ENCODE measurements at regions not wholly inside any gene's neighbourhood (a gene's known extent, or its start where the extent isn't known, plus 50 kb on each side); places are given as distances from the start of the nearest gene placed in this dataset.
A peak's percentile ranks its signal among the peaks of the same experiment; 100 is the strongest.
"Not testable (repeated sequence)": the region's sequence is repeated elsewhere in the genome, so short reads cannot be mapped to it uniquely, and the experiment has no call there.

DNA sequence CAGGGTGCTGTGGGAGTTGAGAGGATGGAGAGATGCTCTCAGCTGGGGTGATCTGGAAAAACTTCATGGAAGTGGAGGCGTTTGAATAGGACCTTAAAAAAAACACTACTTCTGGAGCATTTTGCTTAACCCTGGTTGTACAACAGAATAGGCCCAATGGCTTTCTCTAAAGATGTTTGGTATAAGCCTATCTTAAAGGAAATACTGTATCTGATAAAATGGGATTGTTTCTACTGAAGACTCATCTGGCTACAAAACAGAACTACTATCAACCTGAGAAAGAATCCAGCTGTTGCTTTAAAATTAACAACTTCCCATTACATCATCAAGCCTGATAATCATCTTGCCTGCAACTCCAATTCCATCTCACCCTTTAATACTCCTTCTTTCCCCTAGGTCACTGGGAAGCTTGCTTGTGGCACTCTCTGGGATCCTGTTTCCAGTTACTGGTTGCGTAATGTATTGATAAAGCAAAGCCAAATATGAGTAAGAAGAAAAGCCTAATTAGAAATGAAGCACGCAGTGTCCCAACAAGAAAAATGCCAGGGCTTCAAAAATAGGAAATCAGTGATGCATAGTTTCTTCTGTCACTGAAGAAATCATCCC is 56.2 kb upstream of the CCN1 start:
- H3K9ac ChIP-seq (replicated peaks; ENCODE audit: extremely low read depth, insufficient read depth, low read length); H3K27me3 ChIP-seq (ENCODE audit: control insufficient read depth in 2 of 2, insufficient read depth in 2 of 2, low read length in 2 of 2); H3K4me1 ChIP-seq (ENCODE audit: control insufficient read depth, extremely low read depth, insufficient read depth, low read length); CTCF ChIA-PET; intact Hi-C loops (cut with micrococcal nuclease); H3K36me3 ChIP-seq (ENCODE audit: control insufficient read depth in 2 of 2, extremely low read depth in 1 of 2, insufficient read depth in 2 of 2, low read length in 2 of 2); POLR2A ChIA-PET; dilution Hi-C loops (cut with MboI; ENCODE audit: extremely low pct_ligation_motif_present, low sequenced_read_pairs); H3K27ac ChIP-seq (ENCODE audit: insufficient read depth, low read depth, low read length); H3K4me2 ChIP-seq (ENCODE audit: insufficient read depth, low read length); H3K79me2 ChIP-seq (ENCODE audit: control insufficient read depth, insufficient read depth, low read length); H3K9me3 ChIP-seq (replicated peaks; ENCODE audit: control insufficient read depth, insufficient read depth, low read length); H3K4me3 ChIP-seq (replicated peaks in 1 of 3; ENCODE audit: insufficient read depth in 1 of 3, low read depth in 1 of 3, low read length in 3 of 3); H2AFZ ChIP-seq (ENCODE audit: low read depth, low read length); BruUV-seq (replicated peaks); H3K9me1 ChIP-seq (replicated peaks; ENCODE audit: control insufficient read depth, extremely low read depth, insufficient read depth, low read length); H4K20me1 ChIP-seq (replicated peaks; ENCODE audit: control insufficient read depth, extremely low read depth, insufficient read depth, low read length): not testable (repeated sequence)
- DNase-seq (ENCODE audit: low read depth, low spot score), result peak; percentile 47
- TF ChIP-seq GATA2 (IDR thresholded peaks at IDR 0.05; ENCODE audit: insufficient read depth, insufficient read length, low read depth, low read length), result peak; percentile 41
- peak; percentile 23 for TF ChIP-seq JUN (IDR thresholded peaks at IDR 0.05; ENCODE audit: borderline replicate concordance, insufficient read depth, insufficient read length, low read depth)
- peak; percentile 35 for FAIRE-seq

DNA sequence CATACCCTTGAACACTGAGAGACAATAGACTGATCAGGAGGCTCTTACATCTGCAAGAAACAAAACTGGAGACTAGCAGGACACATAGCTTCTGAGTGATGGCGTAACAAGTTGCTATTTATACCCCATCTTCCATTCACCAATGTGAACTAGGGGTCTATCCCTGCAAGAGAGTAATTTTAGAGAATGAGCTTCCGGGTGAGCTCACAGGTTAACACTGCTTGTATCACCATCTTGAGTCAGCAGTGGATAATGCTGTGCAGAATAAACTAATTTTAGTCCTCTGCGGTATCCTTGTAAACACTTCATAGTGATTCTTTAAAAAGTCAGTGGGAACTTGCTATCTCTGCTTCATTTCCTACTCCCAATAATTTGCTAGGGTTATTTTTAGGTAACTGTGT is 55.0 kb upstream of the CCN1 start:
- POLR2A ChIA-PET; H3K27me3 ChIP-seq (ENCODE audit: control insufficient read depth in 2 of 2, insufficient read depth in 2 of 2, low read length in 2 of 2); CTCF ChIA-PET; H3K36me3 ChIP-seq (ENCODE audit: control insufficient read depth in 2 of 2, extremely low read depth in 1 of 2, insufficient read depth in 2 of 2, low read length in 2 of 2); H2AFZ ChIP-seq (ENCODE audit: low read depth, low read length); H3K9me3 ChIP-seq (replicated peaks; ENCODE audit: control insufficient read depth, insufficient read depth, low read length); H3K9ac ChIP-seq (replicated peaks; ENCODE audit: extremely low read depth, insufficient read depth, low read length); H3K79me2 ChIP-seq (ENCODE audit: control insufficient read depth, insufficient read depth, low read length); FAIRE-seq; BruUV-seq (replicated peaks); H4K20me1 ChIP-seq (replicated peaks; ENCODE audit: control insufficient read depth, extremely low read depth, insufficient read depth, low read length); H3K4me2 ChIP-seq (ENCODE audit: insufficient read depth, low read length); H3K9me1 ChIP-seq (replicated peaks; ENCODE audit: control insufficient read depth, extremely low read depth, insufficient read depth, low read length); H3K4me1 ChIP-seq (ENCODE audit: control insufficient read depth, extremely low read depth, insufficient read depth, low read length); intact Hi-C loops (cut with micrococcal nuclease); dilution Hi-C loops (cut with MboI; ENCODE audit: extremely low pct_ligation_motif_present, low sequenced_read_pairs); H3K27ac ChIP-seq (ENCODE audit: insufficient read depth, low read depth, low read length); DNase-seq (ENCODE audit: low read depth, low spot score); H3K4me3 ChIP-seq (replicated peaks in 1 of 3; ENCODE audit: insufficient read depth in 1 of 3, low read depth in 1 of 3, low read length in 3 of 3): not testable (repeated sequence)

- dilution Hi-C loops (cut with MboI; ENCODE audit: extremely low pct_ligation_motif_present, low sequenced_read_pairs); intact Hi-C loops (cut with micrococcal nuclease); H3K27ac ChIP-seq (ENCODE audit: insufficient read depth, low read depth, low read length); H3K4me3 ChIP-seq (replicated peaks in 1 of 3; ENCODE audit: insufficient read depth in 1 of 3, low read depth in 1 of 3, low read length in 3 of 3); H3K4me1 ChIP-seq (ENCODE audit: control insufficient read depth, extremely low read depth, insufficient read depth, low read length); H3K27me3 ChIP-seq (ENCODE audit: control insufficient read depth in 2 of 2, insufficient read depth in 2 of 2, low read length in 2 of 2); DNase-seq (ENCODE audit: low read depth, low spot score); H3K79me2 ChIP-seq (ENCODE audit: control insufficient read depth, insufficient read depth, low read length); H3K36me3 ChIP-seq (ENCODE audit: control insufficient read depth in 2 of 2, extremely low read depth in 1 of 2, insufficient read depth in 2 of 2, low read length in 2 of 2); H3K9ac ChIP-seq (replicated peaks; ENCODE audit: extremely low read depth, insufficient read depth, low read length); H3K4me2 ChIP-seq (ENCODE audit: insufficient read depth, low read length); FAIRE-seq; BruUV-seq (replicated peaks); H3K9me1 ChIP-seq (replicated peaks; ENCODE audit: control insufficient read depth, extremely low read depth, insufficient read depth, low read length); H4K20me1 ChIP-seq (replicated peaks; ENCODE audit: control insufficient read depth, extremely low read depth, insufficient read depth, low read length); H3K9me3 ChIP-seq (replicated peaks; ENCODE audit: control insufficient read depth, insufficient read depth, low read length); H2AFZ ChIP-seq (ENCODE audit: low read depth, low read length); CTCF ChIA-PET; POLR2A ChIA-PET: not testable (repeated sequence)
These were observed 54.3 kb upstream of the CCN1 start for GRCh38 chr1:85526216-85526615.

DNA sequence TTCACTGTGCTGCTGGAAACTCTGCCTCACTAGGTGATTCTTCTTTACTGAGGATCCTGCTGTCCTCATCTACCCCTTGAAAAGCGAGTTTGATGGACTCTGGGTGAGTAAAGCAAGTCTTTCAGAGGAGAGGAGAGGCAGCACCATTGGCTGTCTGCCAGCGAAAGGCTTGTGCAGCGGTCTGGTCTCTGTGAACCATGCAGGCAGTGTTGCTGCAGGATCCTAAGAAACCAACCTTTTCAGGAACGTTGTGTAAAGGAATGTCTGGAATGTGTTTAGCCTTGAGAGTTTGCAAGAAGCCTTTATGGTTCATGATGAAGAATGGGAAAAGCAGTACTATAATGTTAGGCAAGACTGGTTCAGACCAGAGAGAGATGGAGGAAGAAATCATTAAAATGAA is 53.4 kb upstream of the CCN1 start:
- H3K4me3 ChIP-seq (replicated peaks in 1 of 3; ENCODE audit: insufficient read depth in 1 of 3, low read depth in 1 of 3, low read length in 3 of 3); POLR2A ChIA-PET; dilution Hi-C loops (cut with MboI; ENCODE audit: extremely low pct_ligation_motif_present, low sequenced_read_pairs); CTCF ChIA-PET; H3K9me3 ChIP-seq (replicated peaks; ENCODE audit: control insufficient read depth, insufficient read depth, low read length); H3K27me3 ChIP-seq (ENCODE audit: control insufficient read depth in 2 of 2, insufficient read depth in 2 of 2, low read length in 2 of 2); H4K20me1 ChIP-seq (replicated peaks; ENCODE audit: control insufficient read depth, extremely low read depth, insufficient read depth, low read length); H2AFZ ChIP-seq (ENCODE audit: low read depth, low read length); H3K27ac ChIP-seq (ENCODE audit: insufficient read depth, low read depth, low read length); BruUV-seq (replicated peaks); H3K9ac ChIP-seq (replicated peaks; ENCODE audit: extremely low read depth, insufficient read depth, low read length); intact Hi-C loops (cut with micrococcal nuclease); H3K9me1 ChIP-seq (replicated peaks; ENCODE audit: control insufficient read depth, extremely low read depth, insufficient read depth, low read length); H3K79me2 ChIP-seq (ENCODE audit: control insufficient read depth, insufficient read depth, low read length); H3K36me3 ChIP-seq (ENCODE audit: control insufficient read depth in 2 of 2, extremely low read depth in 1 of 2, insufficient read depth in 2 of 2, low read length in 2 of 2); H3K4me1 ChIP-seq (ENCODE audit: control insufficient read depth, extremely low read depth, insufficient read depth, low read length); H3K4me2 ChIP-seq (ENCODE audit: insufficient read depth, low read length): not testable (repeated sequence)
- DNase-seq (ENCODE audit: low read depth, low spot score) (peak; percentile 64), FAIRE-seq (peak; percentile 72)

Measured in endothelial cell of umbilical vein (primary cell).